CD4-positive, alpha-beta T cell treated with Interleukin-2 at 100 ng/mL for 4 hours (primary cell): ENCODE measurements at regions not wholly inside any gene's neighbourhood (a gene's known extent, or its start where the extent isn't known, plus 50 kb on each side); places are given as distances from the start of the nearest gene placed in this dataset.

Source experiments
- DNase-seq: peaks from one replicate; pipeline ENCODE4 v3.0.0-alpha.2; 2020; ENCODE audit warnings: low spot score

GRCh38 chr4:138078751-138079520 is 163.2 kb downstream of the SLC7A11 start:
- no peak for DNase-seq

- DNase-seq: no peak
These were observed 163.9 kb downstream of the SLC7A11 start for GRCh38 chr4:138078253-138078652.

GRCh38 chr4:138076561-138076960 is 165.6 kb downstream of the SLC7A11 start:
- DNase-seq: no peak

- no peak for DNase-seq
These were observed 171.3 kb downstream of the SLC7A11 start for GRCh38 chr4:138070816-138071215.

- DNase-seq: no peak
These were observed 178.6 kb downstream of the SLC7A11 start for GRCh38 chr4:138063581-138063980.

DNA sequence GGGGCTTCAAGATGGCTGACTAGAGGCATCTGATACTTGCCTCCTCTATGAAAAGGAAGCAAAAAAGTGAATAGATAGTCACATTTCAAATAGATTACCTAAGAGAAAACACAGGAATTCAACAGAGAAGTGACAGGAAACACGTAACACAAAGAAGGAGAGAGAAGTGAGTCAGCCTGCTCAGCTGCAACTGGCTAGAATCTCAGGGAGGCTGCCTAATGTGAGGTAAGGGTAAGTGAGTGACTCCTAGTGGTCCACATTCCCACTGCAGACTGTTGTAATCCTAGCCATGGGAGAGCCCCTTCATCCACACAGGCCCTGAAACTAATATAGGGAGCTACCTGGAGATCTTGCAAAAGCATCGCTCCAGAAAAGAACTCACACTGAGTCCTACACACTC is 179.2 kb downstream of the SLC7A11 start:
- no peak for DNase-seq

DNA sequence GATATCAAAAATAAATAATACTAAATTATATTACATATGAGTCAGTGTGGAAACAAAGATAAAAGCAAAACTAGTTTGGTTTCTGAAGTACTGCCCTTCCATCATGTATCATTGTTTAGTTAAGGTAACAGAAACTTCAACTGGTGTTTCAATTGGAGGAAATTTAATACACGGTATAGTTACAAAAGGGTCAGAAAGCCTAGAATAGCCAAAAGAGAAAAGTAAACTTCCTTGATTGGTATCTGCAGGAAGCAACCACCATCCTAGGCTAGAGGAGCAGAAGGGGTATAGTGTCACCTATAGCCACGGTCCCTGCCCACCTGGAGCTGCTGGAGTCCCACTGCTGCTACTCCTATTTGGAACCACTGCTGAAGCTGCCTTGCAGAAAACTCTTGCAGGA is 185.6 kb downstream of the SLC7A11 start:
- DNase-seq: no peak

DNA sequence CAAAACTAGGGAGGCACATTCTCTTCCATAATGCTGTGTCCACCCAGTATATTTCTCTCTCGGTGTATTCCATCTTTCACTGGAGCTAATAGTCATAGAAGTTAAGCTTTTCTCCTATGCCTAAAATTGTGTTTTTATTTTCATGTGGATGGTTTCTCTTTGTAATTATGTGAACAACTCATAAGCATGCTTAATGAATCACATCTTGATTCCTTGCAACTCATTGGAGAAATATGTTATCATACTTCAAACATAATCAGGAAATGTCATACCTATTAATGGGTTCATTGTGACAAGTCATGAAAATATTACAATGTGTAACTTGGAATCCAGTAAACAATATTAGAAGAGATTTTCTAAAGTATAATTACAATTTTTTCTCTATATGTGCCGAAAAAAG is 186.3 kb downstream of the SLC7A11 start:
- DNase-seq: no peak

- no peak for DNase-seq
These were observed 188.4 kb downstream of the SLC7A11 start for GRCh38 chr4:138053641-138054301.

GRCh38 chr4:138052806-138053632 is 189.1 kb downstream of the SLC7A11 start:
- DNase-seq: no peak

GRCh38 chr4:138051157-138051556 is 191.0 kb downstream of the SLC7A11 start:
- DNase-seq: no peak

DNA sequence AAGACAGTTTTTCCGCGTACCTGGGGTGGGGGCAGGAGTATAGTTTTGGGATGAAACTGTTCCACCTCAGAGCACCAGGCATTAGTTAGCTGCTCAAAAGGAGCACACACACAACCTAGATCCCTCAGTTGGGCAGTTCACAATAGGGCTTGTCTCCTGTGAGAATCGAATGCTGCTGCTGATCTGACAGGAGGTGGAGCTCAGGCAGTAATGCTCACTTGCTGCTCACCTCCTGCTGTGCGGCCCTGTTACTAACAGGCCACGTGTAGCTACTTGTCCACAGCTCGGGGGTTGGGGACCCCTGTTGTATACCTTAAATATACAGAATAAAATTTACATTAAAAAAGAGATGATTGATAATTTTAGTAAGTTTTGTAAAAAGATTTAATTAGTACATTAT is 191.5 kb downstream of the SLC7A11 start:
- DNase-seq: no peak

DNA sequence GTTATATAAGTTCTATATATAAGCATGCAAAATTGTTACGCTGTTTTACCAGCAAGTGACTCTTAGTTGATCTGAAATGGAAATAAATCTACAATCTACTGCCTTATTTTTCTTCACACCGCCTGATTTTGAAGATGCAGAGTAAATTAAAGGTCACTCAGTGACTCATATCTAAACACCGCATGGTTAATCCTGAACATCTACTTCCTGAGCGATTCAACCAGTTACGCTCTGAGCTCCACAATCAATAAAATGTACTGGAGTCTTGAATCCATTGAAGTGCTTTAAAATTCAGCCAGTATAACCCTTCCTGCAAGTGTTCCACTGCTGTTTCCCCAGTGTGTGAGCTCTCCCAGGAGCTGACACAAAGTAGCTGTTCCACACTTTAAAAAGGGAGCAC is 192.8 kb downstream of the SLC7A11 start:
- DNase-seq: no peak

DNA sequence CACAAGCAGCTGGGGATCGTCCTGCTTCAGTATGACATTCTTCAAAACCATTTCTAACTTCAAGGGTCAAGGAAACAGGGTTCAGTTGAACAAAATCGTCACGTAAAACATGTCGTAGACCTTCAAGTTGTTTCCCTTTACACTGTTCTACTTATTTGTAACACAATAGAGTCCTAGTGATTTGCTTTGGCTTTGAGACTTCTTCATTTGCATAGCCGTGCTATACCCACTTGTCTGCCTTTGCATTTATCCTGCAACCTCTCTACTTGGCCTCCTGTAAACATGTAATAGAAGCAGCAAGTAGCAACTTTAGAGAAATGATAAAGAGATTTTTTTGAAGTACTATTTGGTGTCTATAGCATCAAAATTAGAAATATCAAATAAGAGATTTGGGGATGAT is 194.9 kb downstream of the SLC7A11 start:
- no peak for DNase-seq

DNA sequence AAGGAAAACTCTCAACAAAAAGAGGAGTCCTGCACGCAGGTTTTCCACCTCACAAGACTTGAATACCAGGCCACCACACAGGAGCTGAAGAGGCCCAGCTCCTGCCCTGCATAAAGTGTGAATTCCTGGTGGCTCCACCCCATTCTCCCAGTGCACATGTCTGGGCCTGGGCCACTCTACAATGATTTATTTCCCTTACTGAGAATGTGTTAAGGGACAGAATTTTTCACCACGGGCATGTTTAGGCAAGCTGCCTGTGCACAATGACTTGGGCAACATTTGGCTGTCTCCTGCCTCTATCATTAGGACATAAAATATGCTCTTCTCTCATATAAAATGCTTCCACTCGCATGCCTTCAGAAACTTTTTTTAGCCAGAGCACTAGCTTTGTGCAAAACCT is 197.1 kb downstream of the SLC7A11 start:
- DNase-seq: no peak

- no peak for DNase-seq
These were observed 203.1 kb downstream of the SLC7A11 start for GRCh38 chr4:138039010-138039409.

DNA sequence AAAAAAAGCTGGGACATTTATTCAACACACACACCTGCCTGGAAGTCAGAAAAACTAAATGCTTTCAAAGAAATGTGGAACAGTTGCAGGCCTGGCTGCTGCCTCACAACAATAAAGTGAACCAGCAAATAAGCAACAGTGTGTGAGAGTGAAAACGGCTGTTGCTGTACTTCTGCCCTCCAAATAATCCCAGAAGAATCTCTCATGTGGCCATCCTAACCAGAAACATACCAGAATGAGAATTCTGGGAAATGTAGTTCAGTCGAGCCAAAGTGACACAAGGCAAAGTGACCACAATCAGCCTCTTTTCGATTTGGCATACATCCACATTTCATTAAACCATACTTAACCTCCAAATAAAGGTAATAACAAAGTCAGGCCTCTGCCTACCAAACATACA is 204.5 kb downstream of the SLC7A11 start:
- DNase-seq: no peak

GRCh38 chr4:138035781-138036258 is 206.3 kb downstream of the SLC7A11 start:
- DNase-seq: no peak

GRCh38 chr4:138034871-138035270 is 207.3 kb downstream of the SLC7A11 start:
- no peak for DNase-seq

DNA sequence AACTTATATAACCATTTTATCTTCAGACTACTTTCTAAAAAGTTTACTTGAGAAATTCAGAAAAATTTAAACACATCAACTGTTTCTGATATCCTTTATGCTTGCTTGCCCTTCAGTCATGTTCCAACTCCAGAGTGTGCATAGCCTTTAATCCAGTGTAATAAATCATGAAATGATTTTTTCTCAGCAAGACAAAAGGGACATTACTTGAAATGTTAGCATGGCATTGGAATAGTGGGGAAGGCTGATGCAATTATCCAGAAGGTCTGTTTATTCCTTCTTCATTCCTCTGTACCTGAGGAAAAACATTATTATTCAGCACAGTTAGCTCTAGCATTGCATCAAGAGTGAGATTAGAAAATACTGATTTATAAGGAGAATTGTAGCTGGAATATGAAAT is 209.9 kb downstream of the SLC7A11 start:
- DNase-seq: no peak

- no peak for DNase-seq
These were observed 211.8 kb downstream of the SLC7A11 start for GRCh38 chr4:138030375-138030774.

DNA sequence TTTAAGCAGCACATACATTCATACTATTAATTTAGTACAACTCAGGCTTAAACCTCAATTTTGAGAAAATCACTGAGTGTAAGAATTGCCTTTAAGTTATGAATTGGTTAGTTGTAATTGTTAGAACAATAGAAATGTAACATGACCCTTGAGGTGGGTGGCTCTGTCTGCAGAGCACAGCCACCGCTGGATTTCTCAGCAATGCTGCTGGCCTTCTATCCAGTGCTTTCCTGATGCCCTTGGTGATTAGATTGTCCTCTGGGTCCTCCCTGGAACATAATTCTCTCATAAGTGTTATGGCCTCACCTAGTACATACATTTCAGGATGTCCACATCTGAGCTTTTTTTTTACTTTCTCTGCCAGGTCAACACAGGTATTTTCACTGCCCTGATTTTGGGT is 213.2 kb downstream of the SLC7A11 start:
- DNase-seq: no peak
